GM23248 (cell line): ENCODE measurements at regions not wholly inside any gene's neighbourhood (a gene's known extent, or its start where the extent isn't known, plus 50 kb on each side); places are given as distances from the start of the nearest gene placed in this dataset.

Source experiments
- DNase-seq: peaks from one replicate; pipeline ENCODE4 v3.0.0-alpha.2; 2015
- H2AFZ ChIP-seq: fragments of 200-600 bp; sonication (generic); 2 replicates; pipeline ENCODE4 v1.6.1; 2016; ENCODE audit warnings: antibody characterized with exemption
- H3F3A ChIP-seq: fragments of 200-600 bp; sonication (generic); 2 replicates; pipeline ENCODE4 v1.6.1; 2016; ENCODE audit warnings: mild to moderate bottlenecking, antibody characterized with exemption, mixed run types; ENCODE audit not compliant: insufficient read depth
- H3K27ac ChIP-seq: fragments of 200-600 bp; sonication (generic); 2 replicates; pipeline ENCODE4 v1.5.1; 2016; ENCODE audit warnings: mild to moderate bottlenecking
- H3K27me3 ChIP-seq: fragments of 200-600 bp; sonication (generic); replicated peaks from 2 replicates; pipeline ENCODE4 v1.6.1; 2016; ENCODE audit warnings: mild to moderate bottlenecking; ENCODE audit not compliant: insufficient read depth
- H3K36me3 ChIP-seq: fragments of 200-600 bp; sonication (generic); 2 replicates; pipeline ENCODE4 v1.6.1; 2016; ENCODE audit warnings: low read depth, mild to moderate bottlenecking
- H3K4me1 ChIP-seq: fragments of 200-600 bp; sonication (generic); 2 replicates; pipeline ENCODE4 v1.6.1; 2016; ENCODE audit warnings: mild to moderate bottlenecking; ENCODE audit not compliant: insufficient read depth
- H3K4me2 ChIP-seq: fragments of 200-600 bp; sonication (generic); one replicate; pipeline ENCODE4 v1.6.1; 2016; ENCODE audit warnings: mild to moderate bottlenecking; ENCODE audit not compliant: unreplicated experiment
- H3K4me3 ChIP-seq: fragments of 200-600 bp; sonication (generic); 2 replicates; pipeline ENCODE4 v1.5.1; 2016; ENCODE audit warnings: mild to moderate bottlenecking
- H3K79me2 ChIP-seq: fragments of 200-600 bp; sonication (generic); 2 replicates; pipeline ENCODE4 v1.6.1; 2016; ENCODE audit warnings: mild to moderate bottlenecking; ENCODE audit not compliant: insufficient read depth
- H3K9ac ChIP-seq: fragments of 200-600 bp; sonication (generic); 2 replicates; pipeline ENCODE4 v1.6.1; 2016; ENCODE audit warnings: mild to moderate bottlenecking
- H3K9me2 ChIP-seq: fragments of 200-600 bp; sonication (generic); 2 replicates; pipeline ENCODE4 v1.6.1; 2016; ENCODE audit warnings: mixed run types, mild to moderate bottlenecking, moderate library complexity; ENCODE audit not compliant: insufficient read depth
- H3K9me3 ChIP-seq: fragments of 200-600 bp; sonication (generic); one replicate; pipeline ENCODE4 v1.6.1; 2017; ENCODE audit warnings: low read depth
- H4K20me1 ChIP-seq: fragments of 200-600 bp; sonication (generic); 2 replicates; pipeline ENCODE4 v1.6.0; 2016; ENCODE audit not compliant: insufficient read depth
- EZH2 ChIP-seq: fragments of 200-600 bp; sonication (generic); IDR thresholded peaks from 2 replicates; pipeline ENCODE4 v1.6.1; 2018; ENCODE audit warnings: antibody characterized with exemption, mild to moderate bottlenecking; ENCODE audit not compliant: insufficient read depth, poor library complexity, severe bottlenecking
- EZH2phosphoT487 ChIP-seq: fragments of 200-600 bp; sonication (generic); IDR thresholded peaks from 2 replicates; pipeline ENCODE4 v1.6.1; 2018; ENCODE audit warnings: antibody characterized with exemption, moderate library complexity, mild to moderate bottlenecking, low read depth; ENCODE audit not compliant: insufficient read depth
- WGBS, 2 experiments: methylation state at CpG; one replicate each; pipeline ENCODE4 v1.1.6; 2015 to 2017; ENCODE audit warnings: low lambda C conversion rate in 2 of 2, low coverage in 1 of 2; ENCODE audit errors: missing lambda C conversion rate in 2 of 2; 5-methylcytosine and 5-hydroxymethylcytosine counted together
- in situ Hi-C: fragments of 300-500 bp; cut with MboI; formaldehyde crosslinking; loops from 2 replicates; pipeline ENCODE4 v1.15.0; 2020

- in situ Hi-C loops: no loop called here
- no peak for DNase-seq
- WGBS, 2 experiments: 39 to 43% methylated on average over 4 of the region's 4 CpGs
- Histone ChIP-seq H3K4me2 (no peak overlapping the region), H3K36me3 (no peaks in the 10 kb centered on the region), H3K4me3 (no peak overlapping the region), H3K79me2 (no peaks in the 10 kb centered on the region), H3K27me3 (no peaks in the 10 kb centered on the region), H3K27ac (no peak overlapping the region), H3K9me3 (no peaks in the 10 kb centered on the region), H3F3A (no peaks in the 10 kb centered on the region), H4K20me1 (no peaks in the 10 kb centered on the region), H3K4me1 (no peaks in the 10 kb centered on the region), H3K9me2 (no peaks in the 10 kb centered on the region), H3K9ac (no peak overlapping the region), H2AFZ (no peak overlapping the region)
- TF ChIP-seq EZH2 (no peak), EZH2phosphoT487 (no peak)
Measured at GRCh38 chr2:142693171-142693950, 184.1 kb upstream of the KYNU start.

- H3K4me3 ChIP-seq: no peak overlapping the region
- no peaks in the 10 kb centered on the region for H3K9me3 ChIP-seq
- no peak overlapping the region for H2AFZ ChIP-seq
- no peaks in the 10 kb centered on the region for H4K20me1 ChIP-seq
- no peak overlapping the region for H3K9ac ChIP-seq
- no peaks in the 10 kb centered on the region for H3K4me1 ChIP-seq
- no peaks in the 10 kb centered on the region for H3K9me2 ChIP-seq
- H3K79me2 ChIP-seq: no peaks in the 10 kb centered on the region
- no peak overlapping the region for H3K4me2 ChIP-seq
- DNase-seq: no peak
- H3K27me3 ChIP-seq: no peaks in the 10 kb centered on the region
- 61 to 67% methylated on average over 4 of the region's 4 CpGs for WGBS, 2 experiments
- no peaks in the 10 kb centered on the region for H3K36me3 ChIP-seq
- TF ChIP-seq EZH2phosphoT487: no peak
- no peak for TF ChIP-seq EZH2
- in situ Hi-C loops: loop anchor here (10.0 kb wide), 1 partner anchor 296 kb away; no protein-coding TSS in a partner anchor
- H3F3A ChIP-seq: no peaks in the 10 kb centered on the region
- H3K27ac ChIP-seq: no peak overlapping the region
Measured at GRCh38 chr2:142688856-142689605, 188.4 kb upstream of the KYNU start.

GRCh38 chr2:142687509-142687908, 190.0 kb upstream of the KYNU start:
- Histone ChIP-seq H2AFZ (no peak overlapping the region), H4K20me1 (no peaks in the 10 kb centered on the region), H3K36me3 (no peaks in the 10 kb centered on the region), H3K4me2 (no peak overlapping the region), H3K9me3 (no peaks in the 10 kb centered on the region), H3K9me2 (no peaks in the 10 kb centered on the region), H3F3A (no peaks in the 10 kb centered on the region), H3K27ac (no peak overlapping the region), H3K4me1 (no peaks in the 10 kb centered on the region), H3K9ac (no peak overlapping the region), H3K4me3 (no peak overlapping the region), H3K79me2 (no peaks in the 10 kb centered on the region), H3K27me3 (no peaks in the 10 kb centered on the region)
- TF ChIP-seq EZH2: no peak
- no peak for TF ChIP-seq EZH2phosphoT487
- 56 to 64% methylated on average over 5 of the region's 5 CpGs for WGBS, 2 experiments
- DNase-seq: no peak
- in situ Hi-C loops: loop anchor here (10.0 kb wide), 1 partner anchor 297 kb away; no protein-coding TSS in a partner anchor

GRCh38 chr2:142687075-142687474, 190.4 kb upstream of the KYNU start:
- no peaks in the 10 kb centered on the region for H3K9me2 ChIP-seq
- no peak overlapping the region for H3K9ac ChIP-seq
- no peak for TF ChIP-seq EZH2phosphoT487
- no peak for TF ChIP-seq EZH2
- H3K4me1 ChIP-seq: no peaks in the 10 kb centered on the region
- H3K36me3 ChIP-seq: no peaks in the 10 kb centered on the region
- 68% methylated on average over 3 to 4 of the region's 4 CpGs for WGBS, 2 experiments
- H3K27ac ChIP-seq: no peak overlapping the region
- H3K4me3 ChIP-seq: no peak overlapping the region
- H3F3A ChIP-seq: no peaks in the 10 kb centered on the region
- H2AFZ ChIP-seq: no peak overlapping the region
- H3K9me3 ChIP-seq: no peaks in the 10 kb centered on the region
- H3K27me3 ChIP-seq: no peaks in the 10 kb centered on the region
- H3K79me2 ChIP-seq: no peaks in the 10 kb centered on the region
- no peak overlapping the region for H3K4me2 ChIP-seq
- in situ Hi-C loops: loop anchor here (10.0 kb wide), 1 partner anchor 298 kb away; no protein-coding TSS in a partner anchor
- H4K20me1 ChIP-seq: no peaks in the 10 kb centered on the region
- no peak for DNase-seq
